SK-N-SH (cell line): ENCODE measurements at regions not wholly inside any gene's neighbourhood (a gene's known extent, or its start where the extent isn't known, plus 50 kb on each side); places are given as distances from the start of the nearest gene placed in this dataset.

ENCODE experiments used
- CTCF ChIA-PET: fragments of 300-600, 350-600 bp; formaldehyde crosslinking; extraction: SDS; loops from one replicate; lab custom pipeline; 2021; lab: Yijun Ruan, JAX
- POLR2A ChIA-PET: fragments of 350-600 bp; sonication (Branson Sonifier 250); formaldehyde crosslinking; extraction: SDS; loops from one replicate; lab custom pipeline; 2020; ENCODE audit warnings: antibody characterized with exemption, inconsistent platforms; lab: Yijun Ruan, JAX
- DNase-seq: peaks from one replicate; pipeline ENCODE4 v3.0.0; 2012
- H2AFZ ChIP-seq: fragments of 200-600 bp; sonication (generic); 2 replicates; pipeline ENCODE4 v1.8.1; 2016; ENCODE audit warnings: antibody characterized with exemption, mild to moderate bottlenecking, low read depth
- H3F3A ChIP-seq: fragments of 200-600 bp; sonication (generic); replicated peaks from 2 replicates; pipeline ENCODE3; 2016; ENCODE audit warnings: antibody characterized with exemption, mild to moderate bottlenecking; ENCODE audit not compliant: insufficient read depth
- H3K27ac ChIP-seq, 2 experiments: fragments of 200-500 bp in 1 of 2; fragments of 200-600 bp in 1 of 2; sonication (Bioruptor generic) in 1 of 2; sonication (generic), shearing (Covaris generic) in 1 of 2; 2 replicates each; pipeline versions ENCODE4 v1.5.1 to v1.6.1; 2014 to 2016; ENCODE audit warnings: low read depth in 2 of 2, inconsistent platforms in 1 of 2, low read length in 1 of 2, mild to moderate bottlenecking in 1 of 2, mixed read lengths in 1 of 2
- H3K27me3 ChIP-seq: fragments of 200-600 bp; sonication (generic), shearing (Covaris generic); 2 replicates; pipeline ENCODE4 v1.6.1; 2016; ENCODE audit warnings: mixed run types; ENCODE audit not compliant: insufficient read depth
- H3K36me3 ChIP-seq, 2 experiments: fragments of 200-500 bp in 1 of 2; fragments of 200-600 bp in 1 of 2; sonication (Bioruptor generic) in 1 of 2; sonication (generic) in 1 of 2; replicated peaks in 1 of 2; 2 replicates each; pipeline versions ENCODE3 to v1.5.1; 2014 to 2016; ENCODE audit warnings: low read length in 1 of 2, mild to moderate bottlenecking in 1 of 2; ENCODE audit not compliant: insufficient read depth in 2 of 2, control insufficient read depth in 1 of 2
- H3K4me1 ChIP-seq, 2 experiments: fragments of 200-500 bp in 1 of 2; fragments of 200-600 bp in 1 of 2; sonication (Bioruptor generic) in 1 of 2; sonication (generic), shearing (Covaris generic) in 1 of 2; 2 replicates each; pipeline versions ENCODE4 v1.5.1 to v1.6.1; 2014 to 2016; ENCODE audit warnings: low read depth in 1 of 2, low read length in 1 of 2, mixed run types in 1 of 2; ENCODE audit not compliant: insufficient read depth in 2 of 2, control insufficient read depth in 1 of 2
- H3K4me2 ChIP-seq: fragments of 200-600 bp; sonication (generic), shearing (Covaris generic); 2 replicates; pipeline ENCODE4 v1.6.1; 2017; ENCODE audit warnings: mixed run types
- H3K4me3 ChIP-seq, 2 experiments: fragments of 200-500 bp in 1 of 2; fragments of 200-600 bp in 1 of 2; sonication (Bioruptor generic) in 1 of 2; sonication (generic), shearing (Covaris generic) in 1 of 2; 2 replicates each; pipeline versions ENCODE4 v1.5.1 to v1.8.1; 2014 to 2016; ENCODE audit warnings: low read depth in 2 of 2, inconsistent platforms in 1 of 2, low read length in 1 of 2, mild to moderate bottlenecking in 1 of 2, mixed read lengths in 1 of 2, moderate library complexity in 1 of 2
- H3K79me2 ChIP-seq: fragments of 200-600 bp; sonication (generic); 2 replicates; pipeline ENCODE4 v1.8.1; 2017; ENCODE audit warnings: mild to moderate bottlenecking; ENCODE audit not compliant: insufficient read depth
- H3K9ac ChIP-seq: fragments of 200-600 bp; sonication (generic); 2 replicates; pipeline ENCODE4 v1.6.1; 2017; ENCODE audit warnings: mixed run types
- H3K9me2 ChIP-seq: fragments of 200-600 bp; sonication (generic); 2 replicates; pipeline ENCODE4 v1.6.1; 2017; ENCODE audit warnings: mixed run types
- H3K9me3 ChIP-seq: fragments of 200-600 bp; sonication (generic); 2 replicates; pipeline ENCODE4 v1.6.1; 2017; ENCODE audit warnings: mixed run types, mild to moderate bottlenecking, moderate library complexity
- H4K20me1 ChIP-seq: fragments of 200-600 bp; sonication (generic); 2 replicates; pipeline ENCODE4 v1.6.1; 2017; ENCODE audit warnings: mild to moderate bottlenecking, mixed run types; ENCODE audit not compliant: insufficient read depth
- FOXM1 ChIP-seq: IDR thresholded peaks from 2 replicates; pipeline ENCODE4 v1.4.0; 2012; ENCODE audit warnings: low read depth, mild to moderate bottlenecking
- GABPA ChIP-seq: IDR thresholded peaks from 2 replicates; pipeline ENCODE4 v1.4.0; 2012; ENCODE audit warnings: low read depth, mild to moderate bottlenecking
- GATA2 ChIP-seq: sonication (generic); formaldehyde crosslinking; IDR thresholded peaks from 2 replicates; pipeline ENCODE4 v1.5.0; 2020; ENCODE audit warnings: mild to moderate bottlenecking, missing genetic modification reagents
- JUND ChIP-seq: IDR thresholded peaks from 2 replicates; pipeline ENCODE4 v1.4.0; 2012
- MEF2A ChIP-seq: IDR thresholded peaks from 2 replicates; pipeline ENCODE4 v1.4.0; 2012; ENCODE audit warnings: low read depth, borderline replicate concordance
- MXI1 ChIP-seq: IDR thresholded peaks from 2 replicates; pipeline ENCODE4 v1.6.1; 2012; ENCODE audit warnings: mild to moderate bottlenecking, low read depth, low read length, improper control_type of control experiment
- NRF1 ChIP-seq: IDR thresholded peaks from 2 replicates; pipeline ENCODE4 v1.6.1; 2012; ENCODE audit warnings: low read depth, mild to moderate bottlenecking, low read length
- PBX3 ChIP-seq: IDR thresholded peaks from 2 replicates; pipeline ENCODE4; 2012
- RAD21 ChIP-seq: IDR thresholded peaks from 2 replicates; pipeline ENCODE4 v1.6.1; 2012; ENCODE audit warnings: mild to moderate bottlenecking, low read length
- REST ChIP-seq: IDR thresholded peaks from 2 replicates; pipeline ENCODE4 v1.6.1; 2012; ENCODE audit warnings: mild to moderate bottlenecking, low read depth, low read length, moderate library complexity
- SIN3A ChIP-seq: IDR thresholded peaks from 2 replicates; pipeline ENCODE4 v1.6.1; 2012; ENCODE audit warnings: low read depth, mild to moderate bottlenecking, low read length, moderate library complexity, borderline replicate concordance
- SMC3 ChIP-seq: IDR thresholded peaks from 2 replicates; pipeline ENCODE4 v1.6.1; 2012; ENCODE audit warnings: low read depth, low read length, improper control_type of control experiment
- TAF1 ChIP-seq: IDR thresholded peaks from 2 replicates; pipeline ENCODE4 v1.6.1; 2012; ENCODE audit warnings: low read depth, mild to moderate bottlenecking, low read length, moderate library complexity, borderline replicate concordance
- TCF12 ChIP-seq: IDR thresholded peaks from 2 replicates; pipeline ENCODE4 v1.4.0; 2012
- TEAD4 ChIP-seq: IDR thresholded peaks from 2 replicates; pipeline ENCODE4 v1.4.0; 2012; ENCODE audit warnings: mild to moderate bottlenecking, borderline replicate concordance; ENCODE audit not compliant: insufficient read depth
- USF1 ChIP-seq: IDR thresholded peaks from 2 replicates; pipeline ENCODE4 v1.4.0; 2012; ENCODE audit warnings: low read depth, borderline replicate concordance
- USF2 ChIP-seq: fragments of 150-350 bp; IDR thresholded peaks from 2 replicates; pipeline ENCODE4 v1.6.1; 2017; ENCODE audit warnings: antibody characterized with exemption, low read length, low read depth, borderline replicate concordance
- YY1 ChIP-seq: IDR thresholded peaks from 2 replicates; pipeline ENCODE4 v1.4.0; 2012; ENCODE audit warnings: low read depth, mild to moderate bottlenecking
- ZBTB33 ChIP-seq: IDR thresholded peaks from 2 replicates; pipeline ENCODE4 v1.4.0; 2012; ENCODE audit warnings: low read depth, borderline replicate concordance
- WGBS: methylation state at CpG from one replicate; pipeline ENCODE4 v1.1.6; 2017; ENCODE audit warnings: low lambda C conversion rate; 5-methylcytosine and 5-hydroxymethylcytosine counted together

- TF ChIP-seq USF2: no peak
- TF ChIP-seq GABPA: no peak
- TF ChIP-seq MEF2A: no peak
- TF ChIP-seq GATA2: no peak
- no peak for TF ChIP-seq MXI1
- TF ChIP-seq USF1: no peak
- TF ChIP-seq TEAD4: no peak
- TF ChIP-seq, all 33 proteins: peak for 0
These were observed 97.0 kb downstream of the MACIR start (continued) for GRCh38 chr5:103355579-103355978.

GRCh38 chr5:103354446-103354845 is 95.9 kb downstream of the MACIR start:
- Histone ChIP-seq H3K79me2 (no peaks in the 10 kb centered on the region), H3K9me2 (no peaks in the 10 kb centered on the region), H3K4me1 (peaks cover 3 to 10% of the 10 kb centered on the region in 2 experiments; a peak in 3 of 4 replicates), H3K4me3 (no peak overlapping the region), H2AFZ (no peak overlapping the region), H3K9me3 (no peaks in the 10 kb centered on the region), H3K9ac (no peak overlapping the region), H3K36me3 (no peaks in the 10 kb centered on the region), H3K27ac (no peak overlapping the region), H4K20me1 (no peaks in the 10 kb centered on the region), H3K4me2 (no peak overlapping the region), H3K27me3 (no peaks in the 10 kb centered on the region), H3F3A (no peaks in the 10 kb centered on the region)
- no peak for TF ChIP-seq MEF2A
- no peak for TF ChIP-seq USF2
- TF ChIP-seq TCF12: no peak
- TF ChIP-seq RAD21: no peak
- TF ChIP-seq GABPA: no peak
- TF ChIP-seq TAF1: no peak
- no peak for TF ChIP-seq PBX3
- TF ChIP-seq NRF1: no peak
- TF ChIP-seq FOXM1: no peak
- no peak for TF ChIP-seq GATA2
- TF ChIP-seq YY1: no peak
- TF ChIP-seq SMC3: no peak
- no peak for TF ChIP-seq SIN3A
- TF ChIP-seq REST: no peak
- no peak for TF ChIP-seq ZBTB33
- TF ChIP-seq JUND: no peak
- POLR2A ChIA-PET: no interaction called here
- WGBS: 97% methylated on average over 4 of the region's 4 CpGs
- no peak for DNase-seq
- CTCF ChIA-PET: no interaction called here
